Lower lobe of right lung (tissue), 2 donors: ENCODE measurements at regions not wholly inside any gene's neighbourhood (a gene's known extent, or its start where the extent isn't known, plus 50 kb on each side); places are given as distances from the start of the nearest gene placed in this dataset.

Experiments used
- ATAC-seq, 2 donors: fragments of 200-7000 bp; cut with Tn5 transposase; one replicate each; pipeline ENCODE4 v1.9.1; 2020 to 2022; ENCODE audit warnings: mild to moderate bottlenecking in 2 of 2, moderate library complexity in 2 of 2
- DNase-seq: peaks from one replicate; pipeline ENCODE4 v3.0.0-alpha.2; 2020
- H3K27ac ChIP-seq: fragments of 200-600 bp; one replicate; pipeline ENCODE4 v1.8.0; 2022
- H3K27me3 ChIP-seq: fragments of 200-600 bp; one replicate; pipeline ENCODE4 v1.8.0; 2022; ENCODE audit warnings: low read depth
- H3K36me3 ChIP-seq: fragments of 200-600 bp; one replicate; pipeline ENCODE4 v1.8.0; 2022; ENCODE audit warnings: mild to moderate bottlenecking
- H3K4me1 ChIP-seq: fragments of 200-600 bp; one replicate; pipeline ENCODE4 v1.8.0; 2022
- H3K4me3 ChIP-seq: fragments of 200-600 bp; one replicate; pipeline ENCODE4 v1.8.0; 2022; ENCODE audit warnings: mild to moderate bottlenecking
- H3K9me3 ChIP-seq: fragments of 200-600 bp; one replicate; pipeline ENCODE4 v1.8.0; 2022
- intact Hi-C: fragments of 100-400 bp; cut with DNase I; formaldehyde crosslinking; loops from one replicate; pipeline ENCODE4 v1.11.0; 2022
- TF ChIP-seq, protein P1 (sequence below): fragments of 200-600 bp; IDR thresholded peaks from one replicate; pipeline ENCODE4 v1.8.0; 2022; ENCODE audit warnings: antibody characterized with exemption, mild to moderate bottlenecking
- donor health status: DM: no; HTN: yes; CAD: no; lungs with severe emphysema.

DNA sequence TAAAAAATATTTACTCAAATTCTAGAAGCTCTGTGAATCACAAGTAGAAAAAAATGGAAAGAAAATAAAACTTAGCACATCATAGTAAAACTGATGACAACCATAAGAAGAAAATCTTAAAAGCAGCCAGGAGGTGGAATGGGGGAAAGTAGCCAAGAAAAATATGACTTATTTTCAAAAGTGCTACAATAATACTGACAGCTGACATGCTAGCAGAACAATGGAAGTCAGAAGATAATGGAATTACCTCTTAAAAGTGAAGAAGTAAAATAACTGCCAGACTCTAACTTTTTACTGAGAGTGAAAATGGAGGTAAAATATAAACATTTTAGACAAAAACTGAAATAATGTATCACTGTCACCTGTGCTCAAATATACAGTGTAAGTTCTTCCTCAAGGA, 532.2 kb upstream of the SGCD start:
- Histone ChIP-seq H3K27ac (no peak overlapping the region), H3K27me3 (no peaks in the 10 kb centered on the region), H3K9me3 (peaks cover 31% of the 10 kb centered on the region), H3K4me3 (no peak overlapping the region), H3K36me3 (no peaks in the 10 kb centered on the region), H3K4me1 (no peaks in the 10 kb centered on the region)
- TF ChIP-seq, protein P1, sequence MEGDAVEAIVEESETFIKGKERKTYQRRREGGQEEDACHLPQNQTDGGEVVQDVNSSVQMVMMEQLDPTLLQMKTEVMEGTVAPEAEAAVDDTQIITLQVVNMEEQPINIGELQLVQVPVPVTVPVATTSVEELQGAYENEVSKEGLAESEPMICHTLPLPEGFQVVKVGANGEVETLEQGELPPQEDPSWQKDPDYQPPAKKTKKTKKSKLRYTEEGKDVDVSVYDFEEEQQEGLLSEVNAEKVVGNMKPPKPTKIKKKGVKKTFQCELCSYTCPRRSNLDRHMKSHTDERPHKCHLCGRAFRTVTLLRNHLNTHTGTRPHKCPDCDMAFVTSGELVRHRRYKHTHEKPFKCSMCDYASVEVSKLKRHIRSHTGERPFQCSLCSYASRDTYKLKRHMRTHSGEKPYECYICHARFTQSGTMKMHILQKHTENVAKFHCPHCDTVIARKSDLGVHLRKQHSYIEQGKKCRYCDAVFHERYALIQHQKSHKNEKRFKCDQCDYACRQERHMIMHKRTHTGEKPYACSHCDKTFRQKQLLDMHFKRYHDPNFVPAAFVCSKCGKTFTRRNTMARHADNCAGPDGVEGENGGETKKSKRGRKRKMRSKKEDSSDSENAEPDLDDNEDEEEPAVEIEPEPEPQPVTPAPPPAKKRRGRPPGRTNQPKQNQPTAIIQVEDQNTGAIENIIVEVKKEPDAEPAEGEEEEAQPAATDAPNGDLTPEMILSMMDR = no peak
- ATAC-seq (no peak), DNase-seq (no peak)
- intact Hi-C loops = no loop called here

DNA sequence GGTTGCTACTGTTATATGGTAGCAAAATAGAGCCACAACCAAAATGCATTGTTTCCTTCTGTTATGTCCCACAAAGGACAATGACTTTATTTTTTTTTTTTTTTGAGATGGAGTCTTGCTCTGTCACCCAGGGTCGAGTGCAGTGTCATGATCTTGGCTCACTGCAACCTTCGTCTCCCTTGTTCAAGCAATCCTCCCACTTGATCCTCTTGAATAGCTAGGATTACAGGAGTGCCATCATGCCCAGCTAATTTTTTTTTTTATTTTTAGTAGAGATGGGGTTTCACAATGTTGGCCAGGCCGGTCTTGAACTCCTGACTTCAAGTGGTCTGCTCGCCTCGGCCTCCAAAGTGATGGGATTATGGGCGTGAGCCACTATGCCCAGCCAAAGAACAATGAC, 527.7 kb upstream of the SGCD start:
- Histone ChIP-seq H3K36me3 (no peaks in the 10 kb centered on the region), H3K9me3 (peaks cover 13% of the 10 kb centered on the region), H3K27me3 (no peaks in the 10 kb centered on the region), H3K4me1 (no peaks in the 10 kb centered on the region), H3K4me3 (no peak overlapping the region), H3K27ac (no peak overlapping the region)
- no peak for DNase-seq
- TF ChIP-seq, protein P1 = no peak
- intact Hi-C loops = no loop called here
- no peak for ATAC-seq

DNA sequence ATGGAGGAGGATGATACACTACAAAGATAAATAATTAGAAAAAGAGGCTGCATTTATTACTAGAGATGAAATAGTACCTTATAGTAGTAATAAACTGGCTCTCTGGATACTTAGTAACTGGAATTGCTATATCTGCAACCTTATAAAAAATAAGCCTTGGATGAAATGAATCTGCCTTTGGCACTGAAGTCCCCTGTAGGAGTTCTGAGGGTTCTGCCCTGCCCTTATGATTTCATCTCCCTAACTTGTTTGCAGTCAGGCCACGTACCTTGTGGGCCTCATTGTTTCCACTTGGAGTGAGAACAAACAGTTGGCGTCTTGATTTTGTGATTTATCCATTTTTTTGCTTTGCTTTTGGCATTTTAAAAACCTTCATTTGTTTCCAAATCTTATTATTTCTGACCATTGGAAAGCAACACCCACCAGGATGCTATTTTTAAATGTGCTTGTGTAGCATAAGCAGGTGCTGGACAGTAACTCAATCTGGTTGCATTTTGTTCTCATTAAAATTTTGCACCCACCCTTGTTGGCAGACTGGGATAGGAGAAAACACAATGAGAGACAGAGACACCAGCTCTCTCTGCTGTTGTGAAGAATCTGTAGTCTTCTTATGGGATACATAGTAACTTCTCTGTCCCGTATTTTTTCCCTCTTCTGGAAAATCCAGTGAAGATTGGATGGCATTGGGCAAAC, 518.9 kb upstream of the SGCD start:
- H3K27me3 ChIP-seq = no peaks in the 10 kb centered on the region
- H3K4me3 ChIP-seq = no peak overlapping the region
- H3K36me3 ChIP-seq = no peaks in the 10 kb centered on the region
- intact Hi-C loops = no loop called here
- ATAC-seq (no peak), DNase-seq (no peak)
- no peaks in the 10 kb centered on the region for H3K9me3 ChIP-seq
- TF ChIP-seq, protein P1 = no peak
- no peak overlapping the region for H3K27ac ChIP-seq
- H3K4me1 ChIP-seq = no peaks in the 10 kb centered on the region

DNA sequence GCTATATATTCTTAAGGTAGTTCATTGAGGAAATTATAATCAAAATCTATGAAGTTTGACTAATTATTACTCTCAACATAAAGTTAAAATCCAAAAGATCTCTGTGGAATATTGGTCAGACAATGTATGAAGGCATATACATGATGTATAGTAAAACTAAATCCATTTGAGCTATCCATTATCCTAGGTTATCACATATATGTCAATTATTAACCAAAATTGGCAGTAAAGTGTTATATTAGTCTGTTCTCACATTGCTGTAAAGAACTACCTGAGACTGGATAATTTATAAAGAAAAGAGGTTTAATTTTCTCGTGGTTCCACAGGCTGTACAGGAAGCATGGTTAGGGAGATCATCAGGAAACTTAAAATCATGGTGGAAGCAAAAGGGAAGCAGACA, 511.7 kb upstream of the SGCD start:
- no peak for DNase-seq
- ATAC-seq = no peak
- H3K4me3 ChIP-seq = no peak overlapping the region
- intact Hi-C loops = no loop called here
- no peaks in the 10 kb centered on the region for H3K36me3 ChIP-seq
- H3K9me3 ChIP-seq = no peaks in the 10 kb centered on the region
- no peak overlapping the region for H3K27ac ChIP-seq
- H3K4me1 ChIP-seq = no peaks in the 10 kb centered on the region
- TF ChIP-seq, protein P1 = no peak
- H3K27me3 ChIP-seq = no peaks in the 10 kb centered on the region

DNA sequence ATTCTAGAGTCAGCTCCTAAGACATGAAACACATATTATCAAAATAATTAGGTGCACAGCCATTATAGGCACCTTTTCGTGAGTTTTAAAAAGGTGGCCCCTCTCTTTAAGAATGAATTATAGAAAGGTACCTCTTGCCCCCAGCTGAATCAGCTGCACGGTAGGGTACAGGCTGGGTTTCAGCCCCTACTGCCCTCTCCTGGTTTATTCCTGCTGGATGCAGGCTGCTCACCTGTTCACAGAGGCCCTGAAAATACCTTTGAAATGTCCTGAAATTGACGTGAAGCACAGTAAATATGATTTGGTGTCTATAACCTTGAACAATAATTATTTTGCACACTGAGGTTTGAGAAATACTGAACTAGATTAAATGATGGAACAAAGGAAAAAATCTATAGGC, 504.8 kb upstream of the SGCD start:
- no peaks in the 10 kb centered on the region for H3K36me3 ChIP-seq
- no peak for DNase-seq
- H3K27ac ChIP-seq = no peak overlapping the region
- ATAC-seq = no peak
- intact Hi-C loops = no loop called here
- H3K4me1 ChIP-seq = no peaks in the 10 kb centered on the region
- H3K4me3 ChIP-seq = no peak overlapping the region
- H3K9me3 ChIP-seq = no peaks in the 10 kb centered on the region
- no peaks in the 10 kb centered on the region for H3K27me3 ChIP-seq
- TF ChIP-seq, protein P1 = no peak
